HCT116 (cell line): ENCODE measurements at regions not wholly inside any gene's neighbourhood (a gene's known extent, or its start where the extent isn't known, plus 50 kb on each side); places are given as distances from the start of the nearest gene placed in this dataset.

Source experiments
- ATAC-seq: fragments of 200-7000 bp; cut with Tn5 transposase; 2 replicates; pipeline ENCODE4 v1.9.1; 2020; ENCODE audit warnings: mild to moderate bottlenecking, moderate library complexity
- BruUV-seq: library from RNA; stranded (reverse); fragments of 400-500 nt; replicated peaks from 2 replicates; lab custom pipeline; 2021; lab: Mats Ljungman, UMichigan
- CTCF ChIA-PET: fragments of 300-600 bp; sonication (Branson Sonifier 250); formaldehyde crosslinking; loops from one replicate; lab custom pipeline; 2021; ENCODE audit warnings: antibody characterized with exemption; lab: Charles Lee
- POLR2A ChIA-PET: fragments of 300-600, 350-600 bp; sonication (Branson Sonifier 250); formaldehyde crosslinking; loops from one replicate; lab custom pipeline; 2021; ENCODE audit warnings: antibody characterized with exemption; lab: Charles Lee
- RAD21 ChIA-PET, 2 experiments: fragments of 300-600 bp; sonication (Branson Sonifier 250); formaldehyde crosslinking; loops; one replicate each; lab custom pipeline; 2023; ENCODE audit warnings: low total read pairs in 2 of 2; ENCODE audit not compliant: uncharacterized antibody in 2 of 2, unreplicated experiment in 2 of 2, low non-redundant PET in 1 of 2; lab: Charles Lee
- DNase-seq: peaks from one replicate; pipeline ENCODE4 v3.0.0-alpha.2; 2010; ENCODE audit warnings: low read depth, low spot score
- H2AFZ ChIP-seq: fragments of 200-600 bp; shearing (Covaris generic), sonication (generic); 2 replicates; pipeline ENCODE4 v1.6.1; 2017; ENCODE audit warnings: low read depth, mixed run types, mixed read lengths, antibody characterized with exemption, low read length; ENCODE audit not compliant: poor library complexity, severe bottlenecking
- H3K27ac ChIP-seq: 2 replicates; pipeline ENCODE4 v1.5.1; 2012; ENCODE audit warnings: low read depth, low read length
- H3K27me3 ChIP-seq: fragments of 200-600 bp; sonication (generic); 2 replicates; pipeline ENCODE4 v1.6.1; 2016; ENCODE audit warnings: mixed run types, low read length, mixed read lengths; ENCODE audit not compliant: insufficient read depth
- H3K36me3 ChIP-seq, 2 experiments: fragments of 200-500 bp in 1 of 2; fragments of 200-600 bp in 1 of 2; sonication (Bioruptor generic) in 1 of 2; sonication (generic) in 1 of 2; 2 replicates each; pipeline versions ENCODE4 v1.5.1 to v1.6.1; 2014 to 2016; ENCODE audit warnings: low read length in 2 of 2, inconsistent platforms in 1 of 2, mixed read lengths in 1 of 2, mixed run types in 1 of 2; ENCODE audit not compliant: insufficient read depth in 2 of 2, control insufficient read depth in 1 of 2
- H3K4me1 ChIP-seq, 2 experiments: fragments of 200-600 bp in 1 of 2; sonication (generic) in 1 of 2; 2 replicates each; pipeline versions ENCODE4 v1.5.1 to v1.6.1; 2012 to 2017; ENCODE audit warnings: low read length in 2 of 2, inconsistent platforms in 1 of 2, mild to moderate bottlenecking in 1 of 2, mixed read lengths in 1 of 2, mixed run types in 1 of 2, moderate library complexity in 1 of 2; ENCODE audit not compliant: insufficient read depth in 2 of 2, control insufficient read depth in 1 of 2
- H3K4me2 ChIP-seq: fragments of 200-600 bp; sonication (generic); 2 replicates; pipeline ENCODE4 v1.6.1; 2017; ENCODE audit warnings: mixed run types, low read length, mixed read lengths
- H3K4me3 ChIP-seq, 2 experiments: fragments of 200-600 bp in 1 of 2; sonication (generic) in 1 of 2; replicated peaks in 1 of 2; 2 replicates each; pipeline ENCODE4 v1.5.1; 2011 to 2016; ENCODE audit warnings: low read length in 2 of 2, control low read depth in 1 of 2, low read depth in 1 of 2, mild to moderate bottlenecking in 1 of 2, mixed read lengths in 1 of 2, mixed run types in 1 of 2
- H3K79me2 ChIP-seq: fragments of 200-600 bp; sonication (generic); 2 replicates; pipeline ENCODE4 v1.6.1; 2017; ENCODE audit warnings: mild to moderate bottlenecking, mixed run types, low read length, moderate library complexity, mixed read lengths; ENCODE audit not compliant: insufficient read depth
- H3K9ac ChIP-seq: fragments of 200-600 bp; sonication (generic); 2 replicates; pipeline ENCODE4 v1.6.1; 2016; ENCODE audit warnings: low read length, mixed read lengths
- H3K9me2 ChIP-seq: fragments of 200-600 bp; sonication (generic), shearing (Covaris generic); 2 replicates; pipeline ENCODE4 v1.6.1; 2017; ENCODE audit warnings: mixed run types, mild to moderate bottlenecking, moderate library complexity; ENCODE audit not compliant: insufficient read depth
- H3K9me3 ChIP-seq, 2 experiments: fragments of 200-500 bp in 1 of 2; fragments of 200-600 bp in 1 of 2; sonication (Bioruptor generic) in 1 of 2; sonication (generic) in 1 of 2; 2 replicates each; pipeline ENCODE4 v1.6.1; 2014 to 2017; ENCODE audit warnings: low read length in 2 of 2, mixed read lengths in 2 of 2, inconsistent platforms in 1 of 2, low read depth in 1 of 2, mild to moderate bottlenecking in 1 of 2, mixed run types in 1 of 2, moderate library complexity in 1 of 2; ENCODE audit not compliant: control insufficient read depth in 1 of 2, insufficient read depth in 1 of 2
- H4K20me1 ChIP-seq: fragments of 200-600 bp; sonication (generic), shearing (Covaris generic); 2 replicates; pipeline ENCODE4 v1.6.1; 2017; ENCODE audit warnings: mixed run types, mild to moderate bottlenecking, moderate library complexity; ENCODE audit not compliant: insufficient read depth
- CEBPB ChIP-seq: IDR thresholded peaks from 2 replicates; pipeline ENCODE4 v1.6.1; 2012; ENCODE audit warnings: low read depth
- CTCF ChIP-seq, 3 experiments: fragments of 200-600 bp in 1 of 3; sonication (generic) in 1 of 3; IDR thresholded peaks in 2 of 3; conservative IDR thresholded peaks in 1 of 3; 2 replicates each; pipeline ENCODE4 v1.5.1; 2012 to 2017; ENCODE audit warnings: low read depth in 2 of 3, low read length in 2 of 3, antibody characterized with exemption in 1 of 3, borderline replicate concordance in 1 of 3, control low read depth in 1 of 3, mild to moderate bottlenecking in 1 of 3, mixed read lengths in 1 of 3, mixed run types in 1 of 3, moderate library complexity in 1 of 3; ENCODE audit not compliant: insufficient read depth in 1 of 3
- JUND ChIP-seq: IDR thresholded peaks from 2 replicates; pipeline ENCODE4 v1.6.1; 2012
- POLR2A ChIP-seq: IDR thresholded peaks from 2 replicates; pipeline ENCODE4 v1.7.0; 2011; ENCODE audit warnings: borderline replicate concordance; ENCODE audit not compliant: insufficient read depth, insufficient read length; ENCODE audit errors: extremely low read depth
- SIN3A ChIP-seq: IDR thresholded peaks from 2 replicates; pipeline ENCODE4 v1.6.1; 2012; ENCODE audit warnings: low read depth
- ZBTB33 ChIP-seq: IDR thresholded peaks from 2 replicates; pipeline ENCODE4 v1.6.1; 2011; ENCODE audit warnings: mild to moderate bottlenecking, low read length, moderate library complexity; ENCODE audit not compliant: insufficient replicate concordance; ENCODE audit errors: extremely low read depth
- intact Hi-C: fragments of 100-400 bp; cut with micrococcal nuclease; formaldehyde crosslinking; loops from 2 replicates; pipeline ENCODE4 v1.10.0; 2022

- no peak for ATAC-seq
- Histone ChIP-seq H3K4me3 (no peak overlapping the region), H4K20me1 (no peaks in the 10 kb centered on the region), H3K36me3 (no peaks in the 10 kb centered on the region), H3K27me3 (no peaks in the 10 kb centered on the region), H3K9ac (no peak overlapping the region), H3K4me2 (no peak overlapping the region), H3K27ac (no peak overlapping the region), H3K79me2 (no peaks in the 10 kb centered on the region), H3K9me2 (no peaks in the 10 kb centered on the region), H3K9me3 (no peaks in the 10 kb centered on the region), H3K4me1 (peaks cover 0 to 3% of the 10 kb centered on the region in 2 experiments; a peak in 1 of 4 replicates)
- no TSS peak for BruUV-seq
- ChIA-PET RAD21 (no interaction called here), CTCF (no interaction called here)
- no peak for DNase-seq
- TF ChIP-seq ZBTB33: no peak
- no peak for TF ChIP-seq SIN3A
- no peak for TF ChIP-seq JUND
- TF ChIP-seq CTCF (IDR thresholded peaks at IDR 0.05 in 2 of 3, conservative IDR thresholded peaks at IDR 0.05 in 1 of 3; ENCODE audit: borderline replicate concordance in 1 of 3, insufficient read depth in 1 of 3, low read depth in 2 of 3, low read length in 2 of 3): no peak
- TF ChIP-seq POLR2A: no peak
- TF ChIP-seq CEBPB: no peak
- TF ChIP-seq, all 23 proteins: peak for 0
- intact Hi-C loops: no loop called here
- POLR2A ChIA-PET: no interaction called here
- no peak overlapping the region for H2AFZ ChIP-seq
Measured at GRCh38 chr6:133753756-133754155, 135.2 kb upstream of the TCF21 start.
